ENCODE measurements at regions not wholly inside any gene's neighbourhood (a gene's known extent, or its start where the extent isn't known, plus 50 kb on each side); places are given as distances from the start of the nearest gene placed in this dataset.
"Not testable (repeated sequence)": the region's sequence is repeated elsewhere in the genome, so short reads cannot be mapped to it uniquely, and the experiment has no call there.

DNA sequence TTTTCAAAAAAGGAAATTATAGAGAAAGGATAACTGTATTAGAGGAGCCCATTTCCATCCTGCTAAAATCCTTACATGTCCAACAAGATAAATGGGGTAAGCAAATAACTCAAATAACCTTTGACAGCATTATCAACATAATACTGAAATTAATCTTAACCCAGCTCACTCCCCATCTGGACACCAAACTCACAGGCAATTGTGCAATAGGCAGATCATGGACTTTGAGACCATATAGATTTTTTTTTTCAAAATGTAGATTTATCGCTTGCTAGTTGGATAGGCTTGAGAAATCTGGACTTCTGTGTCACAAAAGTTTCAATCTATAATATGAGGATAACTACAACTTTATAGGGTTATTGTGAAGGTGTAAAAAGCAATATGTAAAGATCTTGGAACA lies 134.4 kb upstream of the ASCC3 start:
- DNase-seq = no peak

DNA sequence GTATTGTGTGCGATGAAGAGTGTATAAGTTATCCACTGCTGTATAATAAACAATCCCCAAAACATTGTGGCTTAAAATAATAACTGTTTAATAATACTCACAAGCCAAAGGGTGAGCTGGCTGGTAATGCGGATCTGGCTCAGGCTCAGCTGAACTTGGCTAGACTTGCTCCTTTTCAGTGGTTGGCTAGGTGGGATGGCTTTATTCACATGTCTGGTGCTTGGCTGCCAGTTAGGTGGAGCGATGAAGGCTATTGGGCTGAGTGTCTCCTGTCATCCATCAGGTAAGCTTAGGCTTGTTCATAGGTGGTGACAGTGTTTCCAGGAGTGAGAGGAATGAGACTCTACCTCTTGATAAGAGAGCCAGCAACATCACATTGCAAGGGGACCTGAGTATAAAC lies 135.0 kb upstream of the ASCC3 start:
- DNase-seq = no peak

DNA sequence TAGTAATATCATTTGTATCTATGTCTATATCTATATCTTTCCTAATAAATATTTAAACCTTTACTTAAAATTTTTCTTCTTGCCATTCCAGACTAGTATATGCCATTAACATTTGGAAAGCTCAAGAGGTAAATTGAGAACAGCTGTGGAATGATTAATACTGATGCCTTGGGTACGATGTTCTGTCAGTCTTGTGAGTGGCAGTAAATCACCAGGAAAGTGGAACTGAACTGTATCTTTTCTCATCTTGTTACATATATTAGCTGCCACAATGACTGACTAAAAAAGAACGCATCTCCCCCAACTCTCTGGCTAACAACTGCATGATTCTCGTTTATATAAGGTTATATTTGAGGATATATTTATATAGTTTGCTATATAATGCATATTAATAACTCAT lies 137.0 kb upstream of the ASCC3 start:
- DNase-seq = no peak

DNA sequence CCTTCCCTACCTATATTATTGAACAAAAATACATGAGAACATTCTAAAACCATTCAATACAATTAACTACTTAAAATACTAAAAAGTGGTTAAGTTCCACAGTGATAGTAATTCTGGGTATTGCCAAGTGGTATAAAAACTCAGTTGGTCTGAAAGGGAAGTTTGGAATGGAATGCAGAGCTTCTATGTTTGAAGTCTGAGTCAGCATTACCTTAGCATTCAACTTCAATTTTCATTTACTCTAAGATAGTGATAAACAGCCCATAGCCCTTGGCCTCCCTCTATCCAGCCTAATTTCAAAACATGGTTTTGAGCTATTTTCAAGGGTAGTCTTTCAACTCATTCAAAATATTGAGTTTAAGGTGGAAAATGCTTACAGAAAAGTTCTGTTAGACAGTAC lies 140.4 kb upstream of the ASCC3 start:
- no peak for DNase-seq

DNA sequence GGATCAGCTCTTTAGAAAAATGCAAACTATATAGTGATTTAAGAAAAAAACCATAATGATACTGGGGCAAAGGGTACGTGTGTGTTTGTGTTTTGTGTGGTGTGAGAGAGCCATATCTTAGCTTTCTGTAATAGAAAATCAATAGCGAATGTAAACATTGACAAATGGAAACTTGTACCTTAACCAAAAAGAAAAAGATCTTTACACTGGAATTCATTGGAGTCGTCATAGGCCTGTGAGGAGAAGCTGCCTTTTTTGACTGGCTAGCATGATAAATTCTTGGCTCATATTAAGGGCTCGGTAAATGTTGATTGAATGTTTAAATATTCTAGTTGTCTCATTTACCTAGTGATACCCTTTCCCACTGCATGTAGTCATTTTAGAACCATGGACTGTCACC lies 161.8 kb upstream of the ASCC3 start:
- DNase-seq = no peak

DNA sequence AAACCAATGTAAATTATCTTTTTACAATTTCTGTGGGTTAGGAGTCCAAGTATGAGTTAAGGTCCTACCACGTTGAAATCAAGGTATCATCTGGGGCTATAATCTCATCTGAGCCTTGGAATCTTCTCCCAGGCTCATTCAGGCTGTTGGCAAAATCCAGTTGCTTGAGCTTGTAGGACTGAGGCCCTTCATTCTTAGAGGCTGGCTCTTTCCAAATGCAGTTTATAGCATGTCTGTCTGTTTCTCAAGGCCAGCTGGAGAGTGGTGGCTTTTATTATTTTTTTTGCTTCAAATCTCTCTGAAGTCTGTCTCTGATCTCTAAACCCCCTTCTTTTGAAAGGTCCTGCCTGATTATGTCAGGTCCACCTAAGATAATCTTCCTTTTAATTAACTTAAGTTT lies 177.2 kb upstream of the ASCC3 start:
- no peak for DNase-seq

DNA sequence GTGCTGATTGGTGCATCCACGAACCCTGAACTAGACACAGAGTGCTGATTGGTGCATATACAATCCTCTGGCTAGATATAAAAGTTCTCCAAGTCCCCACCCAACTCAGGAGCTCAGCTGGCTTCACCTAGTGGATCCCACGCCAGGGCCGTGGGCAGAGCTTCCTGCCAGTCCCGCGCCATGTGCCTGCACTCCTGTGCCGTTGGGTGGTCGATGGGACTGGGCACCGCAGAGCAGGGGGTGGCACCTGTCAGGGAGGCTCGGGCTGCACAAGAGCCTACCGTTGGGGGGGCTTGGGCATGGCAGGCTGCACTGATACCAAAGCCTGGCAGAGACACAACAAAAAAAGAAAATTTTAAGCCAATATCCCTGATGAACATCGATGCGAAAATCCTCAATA lies 185.4 kb upstream of the ASCC3 start:
- DNase-seq = no peak

DNA sequence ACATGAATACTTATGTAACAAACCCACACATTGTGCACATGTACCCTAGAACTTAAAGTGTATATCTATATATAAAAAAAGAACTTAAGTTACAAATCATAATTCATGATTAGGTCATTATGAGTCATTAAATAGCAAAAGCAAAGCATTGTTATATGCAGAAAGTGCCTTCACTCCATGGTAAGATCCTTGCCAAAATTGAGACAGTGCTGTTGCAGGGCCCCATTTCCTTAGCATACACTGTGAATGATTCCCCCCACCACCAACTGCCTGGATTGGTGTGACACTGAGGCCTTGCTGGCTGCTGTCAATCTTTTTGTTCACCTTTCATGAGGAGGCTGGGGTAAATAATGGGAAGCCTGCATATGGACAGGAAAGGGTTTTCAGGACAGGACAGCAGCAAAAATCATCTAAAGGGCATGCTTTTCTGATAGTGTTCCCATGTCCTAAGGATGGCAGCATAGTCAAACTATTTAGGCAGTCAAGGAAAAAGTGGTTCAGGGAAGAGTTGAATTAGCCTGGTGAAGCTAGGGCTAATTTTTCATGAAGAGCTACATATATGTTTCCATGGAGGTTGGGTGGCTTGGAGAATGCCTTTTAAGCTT lies 188.2 kb upstream of the ASCC3 start:
- no peak for DNase-seq

DNA sequence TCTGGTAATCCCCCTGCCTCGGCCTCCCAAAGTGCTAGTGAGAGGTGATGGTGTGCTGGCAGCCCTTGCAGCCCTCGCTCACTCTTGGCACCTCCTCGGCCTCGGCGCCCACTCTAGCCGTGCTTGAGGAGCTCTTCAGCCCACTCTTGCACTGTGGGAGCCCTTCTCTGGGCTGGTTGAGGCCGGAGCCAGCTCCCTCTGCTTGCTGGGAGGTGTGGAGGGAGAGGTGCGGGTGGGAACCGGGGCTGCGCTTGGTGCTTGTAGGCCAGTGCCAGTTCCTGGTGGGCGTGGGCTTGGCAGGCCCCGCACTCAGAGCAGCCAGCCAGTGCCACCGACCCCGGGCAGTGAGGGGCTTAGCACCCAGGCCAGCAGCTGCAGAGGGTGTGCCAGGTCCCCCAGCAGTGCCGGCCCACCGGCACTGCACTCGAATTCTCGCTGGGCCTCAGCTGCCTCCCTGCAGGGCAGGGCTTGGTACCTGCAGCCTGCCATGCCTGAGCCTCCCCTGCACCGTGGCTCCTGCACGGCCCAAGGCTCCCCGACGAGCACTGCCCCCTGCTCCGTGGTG lies 189.0 kb upstream of the ASCC3 start:
- no peak for DNase-seq

DNA sequence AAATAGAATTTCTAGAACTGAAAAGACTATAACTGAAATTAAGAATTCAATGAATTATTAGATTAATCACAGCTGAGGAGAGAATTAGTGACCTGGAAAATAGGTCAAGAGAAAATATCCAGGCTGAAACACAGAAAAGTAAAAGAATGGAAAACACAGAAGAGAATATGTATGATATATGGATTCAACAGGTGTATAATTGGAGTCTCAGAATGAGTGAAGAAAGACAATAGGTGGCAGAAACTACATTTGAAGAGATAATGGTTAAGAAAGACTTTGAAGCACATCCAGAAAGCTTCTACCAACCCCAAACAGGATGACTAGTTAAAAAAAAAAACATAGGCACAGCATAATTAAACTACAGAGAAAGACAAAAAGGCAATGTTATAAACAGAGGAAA lies 196.2 kb upstream of the ASCC3 start:
- DNase-seq = no peak

DNA sequence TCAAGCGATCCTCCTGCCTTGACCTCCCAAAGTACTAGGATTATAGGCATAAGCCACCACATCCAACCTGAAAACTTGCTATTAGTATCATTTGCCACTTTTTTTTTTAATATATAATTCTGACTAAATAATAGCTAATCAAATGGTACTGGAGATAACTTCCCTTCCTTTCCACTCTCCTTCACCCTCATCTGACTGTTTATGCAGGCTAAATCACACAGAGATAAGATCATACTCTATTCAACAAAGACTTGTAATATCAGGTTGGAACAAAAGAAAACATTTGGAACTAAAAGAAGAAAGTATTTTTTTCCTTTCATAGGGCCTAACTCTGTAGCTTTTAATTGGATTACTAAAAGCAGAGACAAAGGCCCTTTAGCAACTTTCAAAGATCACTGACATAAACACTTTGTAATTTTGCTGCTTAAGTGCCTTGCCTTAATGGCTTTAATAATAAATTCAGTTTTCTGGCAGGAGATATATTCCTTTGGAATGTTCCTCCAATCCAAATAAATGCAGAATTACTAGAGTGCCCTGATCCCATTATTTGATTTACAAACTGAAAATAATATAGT lies 198.7 kb upstream of the ASCC3 start:
- DNase-seq = no peak

DNA sequence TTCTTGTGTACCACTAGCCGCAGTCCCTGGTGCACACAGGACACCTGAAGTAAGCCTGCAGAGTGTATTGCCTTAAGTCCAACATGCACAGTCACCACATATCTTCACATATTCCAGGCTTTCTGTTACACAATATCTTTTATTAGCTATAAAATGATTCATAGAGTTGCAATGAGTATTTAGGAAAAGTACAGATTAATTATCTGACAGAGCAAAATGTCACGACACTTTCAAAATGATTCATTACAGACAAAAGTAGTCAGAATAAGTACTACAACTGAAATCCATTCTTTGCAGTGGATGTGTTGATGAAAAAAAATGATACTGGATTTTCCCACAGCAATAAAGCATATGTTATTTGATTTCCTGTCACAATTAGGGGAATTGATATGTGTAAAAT lies 199.5 kb upstream of the ASCC3 start:
- DNase-seq = no peak

DNA sequence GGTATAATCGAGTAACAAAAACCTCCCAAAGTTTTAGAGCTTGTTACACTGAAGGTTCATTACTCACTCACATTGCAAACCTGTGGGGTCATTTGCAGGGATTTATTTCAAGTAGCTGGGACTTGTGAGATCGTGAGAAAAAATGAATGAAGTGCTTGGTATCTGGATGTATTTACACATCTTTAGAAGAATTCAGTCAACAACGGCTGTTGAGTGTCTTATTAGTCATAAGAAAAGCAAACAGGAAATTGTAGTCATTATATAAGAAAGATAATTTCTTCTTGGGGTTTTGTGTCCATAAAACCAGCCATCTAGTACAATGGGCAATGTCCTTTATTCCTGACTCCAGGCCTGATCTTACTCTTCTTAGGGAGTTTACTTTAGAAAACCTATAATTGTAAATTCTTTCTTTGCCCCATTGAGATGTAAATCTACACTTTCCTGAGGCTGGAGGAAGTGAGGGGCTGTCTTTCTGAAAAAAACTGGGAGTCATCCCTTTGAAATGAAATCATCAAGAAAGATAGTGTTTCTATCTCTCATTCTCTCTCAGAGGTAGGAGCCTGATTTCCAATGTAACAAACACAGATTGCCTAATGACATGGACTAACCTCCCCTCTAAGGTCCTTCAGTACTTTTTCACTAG lies 202.5 kb upstream of the ASCC3 start:
- no peak for DNase-seq

DNA sequence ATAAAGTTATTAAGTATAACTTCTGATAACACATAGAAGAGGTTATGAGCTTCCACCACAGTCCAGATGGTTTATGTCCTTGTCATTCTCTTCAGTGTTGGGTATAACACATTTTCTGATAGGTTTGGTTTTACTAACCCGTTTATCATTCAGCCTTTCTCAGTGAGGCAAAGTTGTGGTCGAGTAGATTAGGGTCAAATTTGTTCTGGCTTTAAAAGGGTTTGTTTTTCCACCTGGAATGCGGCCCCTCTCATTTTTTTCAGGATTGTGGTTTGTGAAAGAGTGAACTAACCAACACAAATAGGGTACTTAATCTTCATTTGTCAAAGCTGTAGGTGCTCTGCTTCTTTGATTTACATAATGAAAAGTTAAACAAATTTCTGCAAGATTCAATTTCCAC lies 204.2 kb upstream of the ASCC3 start:
- DNase-seq = no peak

DNA sequence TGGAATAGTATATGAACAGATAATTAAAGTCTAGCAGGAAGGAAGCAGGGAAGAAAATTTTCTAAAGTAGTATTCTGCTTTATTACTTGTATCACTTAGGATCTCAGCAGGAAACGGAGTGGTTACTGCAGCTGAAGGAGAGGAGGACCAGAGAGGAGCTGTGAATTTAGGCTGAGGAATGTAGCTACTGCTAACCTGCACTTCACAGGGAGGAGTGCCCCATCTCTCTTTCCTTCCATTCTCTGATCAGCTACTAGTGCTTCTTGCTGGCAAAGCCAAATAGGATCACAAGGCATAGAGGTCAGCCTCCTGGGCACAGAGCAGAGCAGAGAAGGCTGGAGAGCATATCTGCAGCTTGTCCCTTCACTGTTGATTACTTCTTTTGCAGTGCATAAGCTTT lies 205.3 kb upstream of the ASCC3 start:
- no peak for DNase-seq

DNA sequence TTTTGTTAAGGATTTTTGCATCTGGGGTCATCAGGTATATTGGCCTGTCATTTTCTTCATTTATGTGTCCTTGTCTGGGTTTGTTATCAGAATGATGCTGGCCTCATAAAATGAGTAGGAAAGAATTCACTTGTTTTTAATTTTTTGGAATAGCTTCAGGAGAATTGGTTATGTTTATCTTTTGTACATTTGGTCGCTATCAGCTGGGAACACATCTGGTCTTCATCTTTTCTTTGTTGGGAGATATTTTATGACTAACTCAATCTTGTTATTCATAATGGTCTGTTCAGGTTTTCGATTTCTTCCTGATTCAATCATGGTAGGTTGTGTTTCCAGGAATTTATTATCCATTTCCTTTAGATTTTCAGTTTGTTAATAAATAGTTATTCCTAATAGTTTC lies 207.5 kb upstream of the ASCC3 start:
- no peak for DNase-seq

DNA sequence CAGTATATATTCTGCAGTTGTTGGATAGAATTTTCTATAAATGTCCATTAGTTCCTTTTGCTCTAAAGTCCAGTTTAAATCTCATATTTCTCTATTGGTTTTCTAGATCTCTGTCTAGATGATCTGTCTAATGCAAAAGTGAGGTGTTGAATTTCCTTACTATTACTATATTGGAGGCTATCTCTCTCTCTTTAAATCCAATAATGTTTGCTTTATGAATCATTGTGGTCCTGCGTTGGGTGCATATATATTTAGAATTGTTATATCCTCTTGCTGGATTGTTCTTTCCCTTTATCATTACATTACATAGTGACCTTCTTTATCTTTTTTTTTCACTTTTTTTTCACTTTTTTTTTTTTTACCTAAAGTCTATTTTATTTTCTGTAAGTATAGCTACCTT lies 208.5 kb upstream of the ASCC3 start:
- no peak for DNase-seq

DNA sequence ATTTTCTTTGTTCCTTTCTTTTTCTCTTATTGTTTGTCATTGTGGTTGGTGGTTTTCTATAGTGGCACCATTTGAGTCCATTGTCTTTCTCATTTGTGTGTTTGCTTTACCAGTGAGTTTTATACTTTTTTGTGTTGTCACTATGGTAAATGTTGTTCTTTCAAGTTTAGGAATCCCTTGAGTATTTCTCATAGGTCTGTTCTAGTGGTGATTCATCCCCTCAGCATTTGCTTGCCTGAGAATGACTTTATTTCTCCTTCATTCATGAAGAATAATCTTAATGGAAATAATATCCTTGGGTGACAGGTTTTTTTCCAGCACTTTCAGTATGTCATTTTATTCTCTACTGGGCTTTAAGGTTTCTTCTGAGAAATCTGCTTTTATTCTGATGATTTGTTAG lies 209.2 kb upstream of the ASCC3 start:
- DNase-seq = no peak

DNA sequence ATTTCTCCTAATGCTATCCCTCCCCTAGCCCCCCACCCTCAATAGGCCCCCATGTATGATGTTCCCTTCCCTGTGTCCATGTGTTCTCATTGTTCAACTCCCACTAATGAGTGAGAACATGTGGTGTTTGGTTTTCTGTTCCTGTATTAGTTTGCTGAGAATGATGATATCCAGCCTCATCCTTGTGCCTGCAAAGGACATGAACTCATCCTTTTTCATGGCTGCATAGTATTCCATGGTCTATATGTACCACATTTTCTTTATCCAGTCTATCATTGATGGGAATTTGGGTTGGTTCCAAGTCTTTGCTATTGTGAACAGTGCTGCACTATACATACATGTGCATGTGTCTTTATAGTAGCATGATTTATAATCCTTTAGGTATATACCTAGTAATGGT lies 217.5 kb upstream of the ASCC3 start:
- not testable (repeated sequence) for DNase-seq

DNA sequence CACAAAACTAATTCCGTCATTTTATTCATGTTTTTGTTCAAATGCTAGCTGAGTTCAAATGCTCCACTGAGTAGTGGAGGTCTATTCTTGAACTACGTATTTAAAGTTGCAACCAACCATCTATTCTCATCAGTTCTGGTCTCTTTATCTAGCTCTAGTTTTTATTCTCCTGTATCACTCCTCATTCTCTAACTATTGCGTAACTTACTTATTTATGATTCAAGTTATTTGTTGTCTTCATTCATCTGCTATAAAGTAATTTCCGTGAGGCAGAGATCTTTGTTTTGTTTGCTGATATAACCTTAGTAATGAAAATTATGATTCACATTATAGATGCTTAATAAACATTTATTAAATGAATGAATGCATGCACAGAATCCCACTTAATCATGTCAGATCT lies 221.6 kb upstream of the ASCC3 start:
- DNase-seq = no peak

DNA sequence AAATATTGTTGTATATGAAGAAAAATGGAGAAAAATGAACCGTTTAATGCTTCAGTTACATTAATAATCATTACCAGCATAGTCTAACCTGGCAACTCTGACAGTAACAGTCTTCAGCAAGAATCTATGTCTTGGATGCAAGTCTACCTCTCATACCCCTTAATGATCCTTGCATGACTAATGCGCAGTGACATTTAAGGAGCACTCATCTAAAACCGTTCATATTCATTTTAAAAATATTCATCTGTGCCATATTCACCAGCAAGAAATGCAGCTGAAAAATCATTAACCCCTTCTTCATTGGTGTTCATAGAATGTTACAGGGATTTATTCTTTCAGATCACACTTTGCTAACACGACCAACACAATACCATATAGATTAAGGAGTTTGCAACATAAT lies 227.2 kb upstream of the ASCC3 start:
- DNase-seq = no peak

DNA sequence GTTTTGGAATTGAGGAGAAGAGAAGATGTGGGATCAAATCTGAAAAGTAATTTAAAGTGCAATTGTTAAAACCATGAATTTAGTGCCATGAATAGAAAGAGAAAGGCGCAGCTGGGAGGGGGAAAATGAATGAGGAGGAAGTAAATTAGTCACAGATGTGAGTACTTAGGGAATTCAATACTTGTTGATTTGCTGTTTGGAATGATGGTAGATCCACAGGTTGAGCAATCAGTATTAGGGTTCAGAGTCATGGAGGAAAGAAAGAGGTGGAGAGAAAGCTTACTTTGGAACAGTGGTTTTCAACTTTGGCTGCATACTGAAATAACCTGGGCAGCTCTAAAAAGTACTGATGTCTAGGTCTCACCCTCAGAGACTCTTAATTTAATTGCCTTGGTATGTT lies 229.7 kb upstream of the ASCC3 start:
- no peak for DNase-seq

DNA sequence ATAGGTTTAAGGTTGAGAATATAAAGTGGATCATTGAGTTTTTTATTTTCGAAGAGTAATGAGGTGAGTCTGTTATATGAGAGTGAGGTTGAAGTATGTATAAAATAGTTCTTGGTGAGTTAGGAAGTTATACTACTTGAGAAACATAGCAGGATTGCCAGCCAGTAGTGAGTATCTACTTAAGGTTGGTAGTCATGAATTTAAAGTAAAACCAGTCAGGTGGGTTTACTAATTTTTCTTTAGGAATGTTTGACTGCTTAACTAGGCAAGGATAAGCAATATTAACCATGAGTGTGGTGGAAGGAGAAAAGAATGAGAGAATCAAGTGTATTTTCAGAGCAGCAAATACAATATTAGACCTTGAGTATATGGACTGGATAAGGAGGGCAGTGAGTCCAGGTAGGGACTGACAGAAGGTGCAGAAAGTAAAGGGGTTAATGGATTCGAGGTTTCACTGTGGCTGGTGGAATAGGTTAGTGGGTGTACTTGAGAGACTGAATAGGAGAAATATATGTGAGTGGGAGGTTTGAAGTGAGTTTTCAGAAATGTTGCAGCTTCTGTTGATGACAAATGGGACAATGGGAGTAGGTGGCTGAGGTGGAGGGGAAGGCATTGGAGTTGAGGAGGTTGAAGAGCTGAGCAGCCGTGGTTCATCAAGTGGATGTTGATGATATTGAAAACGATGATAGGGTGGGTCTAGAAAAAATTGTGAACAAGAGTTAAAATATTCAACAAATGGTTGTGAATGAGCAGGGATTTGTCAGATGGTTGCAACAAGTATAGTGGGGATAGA lies 232.5 kb upstream of the ASCC3 start:
- no peak for DNase-seq

DNA sequence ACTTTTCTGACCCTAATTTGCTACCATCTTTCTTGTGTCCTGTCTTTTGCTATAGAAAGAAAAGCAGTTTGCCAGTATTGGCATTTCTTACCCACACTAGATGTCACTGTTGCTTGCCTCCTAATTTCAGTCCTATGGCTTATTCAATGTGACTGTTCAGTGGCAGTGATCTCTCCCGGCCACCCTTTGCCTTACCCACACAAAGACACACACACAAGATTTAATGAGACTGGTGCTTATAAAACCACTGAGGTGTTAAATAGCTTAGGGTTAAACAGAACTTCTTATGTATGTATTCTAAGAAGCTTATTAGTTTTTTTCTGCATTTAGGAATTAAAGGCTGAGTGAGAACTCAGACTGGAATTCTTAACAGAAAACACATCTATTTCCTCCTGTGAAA lies 233.6 kb upstream of the ASCC3 start:
- DNase-seq = peak; percentile 38 to 60
